GM19467 (cell line): ENCODE measurements at regions not wholly inside any gene's neighbourhood (a gene's known extent, or its start where the extent isn't known, plus 50 kb on each side); places are given as distances from the start of the nearest gene placed in this dataset.

Experiments used
- ATAC-seq: cut with Tn5 transposase; IDR thresholded peaks from one replicate; pipeline ENCODE4 v1.9.1; 2021; ENCODE audit warnings: mild to moderate bottlenecking, moderate library complexity; ENCODE audit not compliant: unreplicated experiment

DNA sequence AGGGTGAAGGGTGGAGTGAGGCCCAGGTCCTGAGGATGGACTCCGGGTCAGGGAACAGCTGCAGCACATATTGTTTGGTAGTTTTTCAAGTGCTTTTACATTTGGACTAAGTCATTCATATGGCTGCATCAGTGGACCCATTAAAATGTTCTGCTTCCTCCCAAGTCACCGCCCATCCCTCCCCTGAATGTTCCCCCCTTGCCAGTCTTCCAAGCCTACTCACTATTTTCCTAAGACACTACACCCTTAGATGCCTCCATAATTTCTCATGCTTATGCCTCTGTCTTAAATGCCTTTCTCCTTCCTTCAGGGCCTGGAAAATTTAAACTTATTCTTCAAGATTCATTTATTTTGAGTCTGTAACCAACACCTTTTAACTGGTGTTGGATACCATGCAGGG, 86.6 kb upstream of the NR4A3 start:
- no peak for ATAC-seq

DNA sequence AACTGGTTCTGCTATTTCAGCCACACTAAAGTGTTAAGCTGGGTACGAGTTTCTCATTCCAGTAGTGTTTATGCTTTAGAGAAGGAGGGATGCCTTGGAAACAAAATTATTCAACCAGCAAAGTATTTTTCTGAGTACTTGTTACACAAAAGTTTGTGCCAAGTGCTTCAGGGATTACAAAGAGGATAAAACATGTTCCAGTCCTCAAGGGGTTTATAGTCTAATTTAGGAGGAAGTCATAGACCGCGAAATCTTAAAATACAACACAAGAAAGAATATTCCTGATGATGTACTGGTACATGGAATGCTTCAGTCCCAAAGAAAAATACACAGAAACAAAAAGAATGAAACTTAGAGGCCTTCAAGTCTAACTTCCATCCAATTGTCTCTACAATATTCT, 85.4 kb upstream of the NR4A3 start:
- ATAC-seq: no peak

DNA sequence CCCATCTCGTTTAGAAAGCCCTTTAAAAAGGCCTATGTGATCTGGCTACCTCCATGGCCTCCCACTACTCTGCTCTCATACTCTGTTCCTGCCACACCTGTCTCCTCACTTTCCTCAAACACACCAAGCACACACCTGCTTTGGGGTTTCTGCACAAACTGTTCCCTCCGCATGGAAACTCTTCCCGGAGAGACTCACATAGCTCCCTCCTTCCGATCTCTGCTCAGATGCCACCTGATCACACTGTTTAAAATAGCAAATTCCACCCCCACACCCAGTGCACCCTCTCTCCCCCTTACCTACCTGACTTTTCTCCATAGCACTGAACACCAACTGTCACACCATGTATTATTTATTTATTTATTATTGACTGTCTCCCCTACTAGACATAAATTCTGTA, 84.0 kb upstream of the NR4A3 start:
- no peak for ATAC-seq

- ATAC-seq: no peak
These were observed 78.7 kb upstream of the NR4A3 start for GRCh38 chr9:99743006-99743405.

- ATAC-seq: no peak
These were observed 78.2 kb upstream of the NR4A3 start for GRCh38 chr9:99743455-99743854.

DNA sequence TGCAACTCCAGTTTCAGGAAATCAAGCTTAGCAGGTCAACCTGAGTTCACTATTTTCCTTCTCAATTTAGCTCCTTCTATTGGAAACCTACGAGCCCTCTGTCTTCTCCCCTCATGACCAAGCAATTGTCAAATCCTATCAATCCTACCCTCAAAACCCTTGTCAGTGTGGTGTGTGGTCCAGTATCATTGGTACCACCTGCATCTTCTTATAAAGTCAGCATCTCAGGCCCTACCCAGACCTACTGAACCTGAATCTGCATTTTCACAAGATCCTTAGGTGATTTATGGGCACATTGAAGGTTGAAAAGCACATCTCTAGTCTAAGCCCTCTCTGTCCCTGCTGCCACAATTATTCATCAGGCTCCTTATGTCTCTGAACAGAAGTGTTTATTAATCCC, 77.6 kb upstream of the NR4A3 start:
- no peak for ATAC-seq

DNA sequence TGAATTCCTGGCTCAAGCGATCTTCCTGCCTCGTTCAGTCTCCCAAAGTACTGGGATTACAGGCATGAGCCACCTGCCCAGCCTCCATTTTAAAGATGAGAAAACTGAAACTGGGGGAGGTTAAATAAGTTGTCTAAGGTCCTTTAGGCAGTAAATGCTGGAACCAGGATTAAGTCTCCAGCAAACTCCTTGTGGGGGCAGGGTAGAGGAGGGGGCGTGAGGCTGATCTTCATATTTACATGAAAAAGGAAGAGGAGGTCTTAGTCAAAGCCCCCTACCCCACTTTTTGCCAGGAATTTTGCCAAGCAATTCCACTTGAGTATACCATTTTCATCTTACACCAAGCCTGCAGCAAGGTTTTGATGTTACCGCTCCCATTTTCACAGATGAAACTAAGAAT, 76.6 kb upstream of the NR4A3 start:
- ATAC-seq: no peak

DNA sequence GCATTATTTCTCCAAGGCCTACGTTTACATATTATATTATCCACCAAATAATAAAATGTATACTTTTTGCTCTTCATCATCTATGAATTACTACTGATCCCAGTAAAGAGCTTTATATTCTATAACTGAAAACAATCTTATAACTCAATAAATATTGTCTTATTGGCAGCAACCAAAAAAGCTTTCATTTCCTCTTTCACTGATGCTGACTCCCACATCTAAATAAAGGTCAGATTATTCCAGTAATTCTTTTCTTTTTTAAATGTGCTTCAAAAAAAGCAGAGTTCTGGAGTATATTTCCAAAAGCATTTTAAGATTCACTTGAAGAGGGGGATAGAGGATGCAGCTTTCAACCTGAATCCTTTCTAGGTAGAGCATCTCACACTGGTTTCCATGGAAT, 75.3 kb upstream of the NR4A3 start:
- no peak for ATAC-seq

GRCh38 chr9:99748266-99748665, 73.4 kb upstream of the NR4A3 start:
- no peak for ATAC-seq

- ATAC-seq: no peak
These were observed 73.0 kb upstream of the NR4A3 start for GRCh38 chr9:99748676-99749075.

GRCh38 chr9:99749641-99750040, 72.0 kb upstream of the NR4A3 start:
- ATAC-seq: no peak

DNA sequence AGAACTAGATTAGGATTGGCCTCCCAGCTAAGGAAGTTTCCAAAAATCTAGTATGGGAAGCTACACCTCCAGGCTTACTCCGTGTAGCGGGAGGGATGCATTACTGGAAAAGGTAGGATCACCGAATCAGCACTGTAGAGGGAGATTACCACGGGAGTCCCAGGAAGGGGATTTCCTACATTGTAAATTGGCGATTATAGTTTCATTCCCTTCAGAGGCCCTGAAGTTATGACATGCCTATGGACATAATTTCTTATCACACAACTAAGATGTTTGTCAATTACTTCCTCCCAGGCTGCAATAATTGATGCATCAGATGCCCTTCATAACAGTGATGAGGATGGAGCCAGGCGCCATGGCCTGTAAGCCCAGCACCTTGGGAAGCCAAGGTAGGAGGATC, 71.2 kb upstream of the NR4A3 start:
- no peak for ATAC-seq

DNA sequence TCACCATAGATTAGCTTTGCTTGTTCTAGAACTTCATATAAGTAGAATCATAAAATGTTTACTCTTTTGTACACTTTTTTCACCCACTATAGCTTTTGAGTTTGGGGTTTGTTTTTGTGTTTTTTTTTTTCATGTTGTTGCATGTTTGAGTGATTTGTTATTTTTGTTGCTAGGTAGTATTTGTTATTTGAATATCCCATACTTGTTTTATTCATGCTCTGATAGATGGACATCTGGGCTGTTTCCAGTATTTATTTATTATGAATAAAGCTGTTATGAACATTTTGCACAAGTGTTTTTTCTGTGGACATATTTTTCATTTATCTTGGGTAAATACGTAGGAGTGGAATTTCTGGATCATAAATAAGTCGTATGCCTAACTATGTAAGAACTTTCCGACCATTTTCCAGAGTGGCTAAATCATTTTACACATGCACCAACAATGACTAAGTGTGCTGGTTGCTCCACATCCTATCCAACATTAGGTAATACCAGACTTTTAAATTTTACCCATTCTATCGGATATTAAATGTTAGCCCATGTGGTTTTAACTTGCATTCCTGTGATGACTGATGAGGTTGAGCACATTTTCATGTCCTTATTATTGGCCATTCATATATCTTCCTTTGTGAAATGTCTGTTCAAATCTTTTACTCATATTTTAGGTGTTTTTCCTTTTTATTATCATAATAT, 69.1 kb upstream of the NR4A3 start:
- no peak for ATAC-seq

- ATAC-seq: no peak
These were observed 68.2 kb upstream of the NR4A3 start for GRCh38 chr9:99753436-99753835.

- no peak for ATAC-seq
These were observed 61.3 kb upstream of the NR4A3 start for GRCh38 chr9:99760421-99760820.

- ATAC-seq: peak; percentile 98
These were observed 59.2 kb upstream of the NR4A3 start for GRCh38 chr9:99762470-99762869.
